ENCODE measurements at regions not wholly inside any gene's neighbourhood (a gene's known extent, or its start where the extent isn't known, plus 50 kb on each side); places are given as distances from the start of the nearest gene placed in this dataset.

GRCh38 chr4:136737066-136737465 lies 795.2 kb downstream of the PCDH18 start:
- no peaks in the 10 kb centered on the region for H4K20me1 ChIP-seq (ENCODE audit: insufficient read depth, low read length)

GRCh38 chr4:136731025-136731424 lies 801.3 kb downstream of the PCDH18 start:
- Histone ChIP-seq H3K9ac (ENCODE audit: insufficient read depth, low read length, poor library complexity, severe bottlenecking) (no peak overlapping the region), H3K4me1 (ENCODE audit: control insufficient read depth in 1 of 2, insufficient read depth in 2 of 2, low read length in 2 of 2) (no peaks in the 10 kb centered on the region), H3K9me3 (replicated peaks in 1 of 2; ENCODE audit: control insufficient read depth in 1 of 2, insufficient read depth in 1 of 2, low read length in 2 of 2) (no peaks in the 10 kb centered on the region), H3K4me2 (replicated peaks; ENCODE audit: extremely low read depth, low read length, poor library complexity, severe bottlenecking) (no peak overlapping the region), H4K20me1 (ENCODE audit: insufficient read depth, low read length) (no peaks in the 10 kb centered on the region), H3K79me2 (ENCODE audit: insufficient read depth, low read length) (no peaks in the 10 kb centered on the region), H3K36me3 (replicated peaks in 1 of 2; ENCODE audit: control insufficient read depth in 1 of 2, insufficient read depth in 2 of 2, low read length in 2 of 2) (no peaks in the 10 kb centered on the region), H3K27ac (ENCODE audit: low read depth in 1 of 2, low read length in 2 of 2) (no peak overlapping the region), H3K4me3 (replicated peaks in 1 of 3; ENCODE audit: low read depth in 2 of 3, low read length in 3 of 3) (no peak overlapping the region), H3K27me3 (ENCODE audit: control insufficient read depth in 2 of 2, insufficient read depth in 2 of 2, low read length in 2 of 2) (no peaks in the 10 kb centered on the region), H2AFZ (ENCODE audit: insufficient read depth, low read depth, low read length, poor library complexity, severe bottlenecking) (no peak overlapping the region)
- intact Hi-C loops (cut with micrococcal nuclease) = no loop called here
- Mint-ChIP-seq H3K9me3 (peaks cover 0 to 2% (median 0%) of the 10 kb centered on the region in 7 donors), H3K36me3 (no peaks in the 10 kb centered on the region), H3K4me1 (no peaks in the 10 kb centered on the region), H3K27ac (no peak overlapping the region), H3K4me3 (no peak overlapping the region), H3K27me3 (ENCODE audit: low read depth in 3 of 3) (no peaks in the 10 kb centered on the region)
- DNase-seq = no peak
- no peak for TF ChIP-seq CTCF (IDR thresholded peaks at IDR 0.05)

More at GRCh38 chr4:136737066-136737465, 795.2 kb downstream of the PCDH18 start:
- no peak overlapping the region for H3K4me2 ChIP-seq (replicated peaks; ENCODE audit: extremely low read depth, low read length, poor library complexity, severe bottlenecking)
- H3K4me1 ChIP-seq (ENCODE audit: control insufficient read depth in 1 of 2, insufficient read depth in 2 of 2, low read length in 2 of 2) = no peaks in the 10 kb centered on the region
- Mint-ChIP-seq H3K4me3 (no peak overlapping the region), H3K9me3 (peaks cover 0 to 3% (median 0%) of the 10 kb centered on the region in 7 donors), H3K27me3 (ENCODE audit: low read depth in 3 of 3) (peaks cover 0 to 1% (median 0%) of the 10 kb centered on the region in 3 donors), H3K27ac (no peak overlapping the region), H3K4me1 (no peaks in the 10 kb centered on the region), H3K36me3 (no peaks in the 10 kb centered on the region)
- no peak overlapping the region for H3K4me3 ChIP-seq (replicated peaks in 1 of 3; ENCODE audit: low read depth in 2 of 3, low read length in 3 of 3)
- no peaks in the 10 kb centered on the region for H3K27me3 ChIP-seq (ENCODE audit: control insufficient read depth in 2 of 2, insufficient read depth in 2 of 2, low read length in 2 of 2)
- no peak overlapping the region for H2AFZ ChIP-seq (ENCODE audit: insufficient read depth, low read depth, low read length, poor library complexity, severe bottlenecking)
- intact Hi-C loops (cut with micrococcal nuclease) = no loop called here
- H3K9ac ChIP-seq (ENCODE audit: insufficient read depth, low read length, poor library complexity, severe bottlenecking) = no peak overlapping the region
- H3K9me3 ChIP-seq (replicated peaks in 1 of 2; ENCODE audit: control insufficient read depth in 1 of 2, insufficient read depth in 1 of 2, low read length in 2 of 2) = no peaks in the 10 kb centered on the region
- no peaks in the 10 kb centered on the region for H3K79me2 ChIP-seq (ENCODE audit: insufficient read depth, low read length)
- H3K27ac ChIP-seq (ENCODE audit: low read depth in 1 of 2, low read length in 2 of 2) = no peak overlapping the region
- DNase-seq = no peak
- no peaks in the 10 kb centered on the region for H3K36me3 ChIP-seq (replicated peaks in 1 of 2; ENCODE audit: control insufficient read depth in 1 of 2, insufficient read depth in 2 of 2, low read length in 2 of 2)
- TF ChIP-seq CTCF (IDR thresholded peaks at IDR 0.05) = no peak
